GM13977 (cell line): ENCODE measurements at regions not wholly inside any gene's neighbourhood (a gene's known extent, or its start where the extent isn't known, plus 50 kb on each side); places are given as distances from the start of the nearest gene placed in this dataset.

Experiments
- DNase-seq: peaks from one replicate; pipeline ENCODE4 v3.0.0; 2012; ENCODE audit warnings: low spot score
- CTCF ChIP-seq: IDR thresholded peaks from 2 replicates; pipeline ENCODE4 v1.5.1; 2012; ENCODE audit warnings: mild to moderate bottlenecking, control low read depth; ENCODE audit not compliant: insufficient read depth; ENCODE audit errors: extremely low read depth, missing control alignments
- in situ Hi-C: fragments of 300-500 bp; cut with MboI; formaldehyde crosslinking; loops from one replicate; pipeline ENCODE4 v1.12.0; 2022; ENCODE audit warnings: low sequenced_read_pairs, low pct_unique_long_range_greater_than_20kb, mixed read lengths, inconsistent platforms; ENCODE audit not compliant: unreplicated experiment

GRCh38 chr3:111414531-111414930, 127.5 kb upstream of the CD96 start:
- in situ Hi-C loops, result no loop called here
- no peak for TF ChIP-seq CTCF
- DNase-seq, result no peak

GRCh38 chr3:111415018-111415417, 127.0 kb upstream of the CD96 start:
- no peak for DNase-seq
- TF ChIP-seq CTCF, result no peak
- in situ Hi-C loops, result no loop called here

GRCh38 chr3:111418391-111418790, 123.6 kb upstream of the CD96 start:
- in situ Hi-C loops, result no loop called here
- no peak for DNase-seq
- TF ChIP-seq CTCF, result no peak

GRCh38 chr3:111428301-111428700, 113.7 kb upstream of the CD96 start:
- no peak for DNase-seq
- TF ChIP-seq CTCF, result no peak
- in situ Hi-C loops, result no loop called here

GRCh38 chr3:111434941-111435622, 106.9 kb upstream of the CD96 start:
- no peak for DNase-seq
- no peak for TF ChIP-seq CTCF
- in situ Hi-C loops, result no loop called here

- TF ChIP-seq CTCF, result no peak
- DNase-seq, result no peak
- in situ Hi-C loops, result no loop called here
Observed at GRCh38 chr3:111438283-111438682, 103.7 kb upstream of the CD96 start.
